ENCODE measurements at regions not wholly inside any gene's neighbourhood (a gene's known extent, or its start where the extent isn't known, plus 50 kb on each side); places are given as distances from the start of the nearest gene placed in this dataset.

GRCh38 chr1:55278378-55278777 is 63.2 kb upstream of the USP24 start:
- H3K27me3 ChIP-seq (ENCODE audit: insufficient read depth, low read length), result no peaks in the 10 kb centered on the region
- no peak overlapping the region for H3K27ac ChIP-seq (ENCODE audit: insufficient read length, low read depth, low read length)
- H2BK15ac ChIP-seq (ENCODE audit: low read depth, low read length), result no peak overlapping the region
- no peaks in the 10 kb centered on the region for H3K79me1 ChIP-seq (ENCODE audit: insufficient read depth, low read depth, low read length, poor library complexity, severe bottlenecking)
- no peak overlapping the region for H2BK120ac ChIP-seq (ENCODE audit: low read depth, low read length, poor library complexity, severe bottlenecking)
- H3K9me3 ChIP-seq (ENCODE audit: control insufficient read depth, low read depth, low read length), result no peaks in the 10 kb centered on the region
- H4K91ac ChIP-seq (ENCODE audit: insufficient read length, low read depth, low read length), result no peak overlapping the region
- peaks cover 6% of the 10 kb centered on the region; the same call in 1 of the 2 replicates for H3K27me3 Mint-ChIP-seq (ENCODE audit: low read depth)
- no peak overlapping the region for H3K18ac ChIP-seq (ENCODE audit: insufficient read length, low read depth, low read length)
- H4K8ac ChIP-seq (replicated peaks; ENCODE audit: insufficient read length, low read depth, low read length), result no peak overlapping the region
- no peaks in the 10 kb centered on the region for H3K79me2 ChIP-seq (ENCODE audit: insufficient read depth, low read length)
- no peaks in the 10 kb centered on the region for H3K9me3 Mint-ChIP-seq
- H2BK5ac ChIP-seq (ENCODE audit: insufficient read length, low read length), result no peak overlapping the region
- H3K36me3 Mint-ChIP-seq (ENCODE audit: insufficient read depth in 1 of 3, low read depth in 3 of 3), result no peaks in the 10 kb centered on the region
- no peak overlapping the region for H3K23ac ChIP-seq (ENCODE audit: insufficient read length, low read depth, low read length)
- no peak overlapping the region for H2AFZ ChIP-seq (ENCODE audit: low read length)
- no peak overlapping the region for H3K4me3 Mint-ChIP-seq
- H4K5ac ChIP-seq (ENCODE audit: insufficient read length, low read depth, low read length), result no peak overlapping the region
- no peaks in the 10 kb centered on the region for H3K4me1 ChIP-seq (ENCODE audit: insufficient read depth, low read length)
- no peak overlapping the region; a peak in 1 of 7 replicates for H3K27ac Mint-ChIP-seq
- H2BK12ac ChIP-seq (ENCODE audit: insufficient read length, low read depth, low read length), result no peak overlapping the region
- no CpG with 5 or more reads among the region's 2 CpGs for WGBS (ENCODE audit: extremely low coverage, insufficient read length, low lambda C conversion rate)
- H3K4ac ChIP-seq (ENCODE audit: low read depth, low read length), result no peak overlapping the region
- H3T11ph ChIP-seq (ENCODE audit: low read length), result no peak overlapping the region
- no peak overlapping the region for H3K56ac ChIP-seq (ENCODE audit: insufficient read length, low read depth, low read length)
- DNase-seq, result no peak
- H3K4me2 ChIP-seq (ENCODE audit: insufficient read depth, insufficient read length, low read length), result no peak overlapping the region
- no peak overlapping the region for H2BK20ac ChIP-seq (ENCODE audit: low read depth, low read length, poor library complexity, severe bottlenecking)
- no peak overlapping the region for H3K14ac ChIP-seq (ENCODE audit: insufficient read depth, low read length)
- no peak for TF ChIP-seq CTCF (conservative IDR thresholded peaks at IDR 0.05)
- no peak overlapping the region for H3K9ac ChIP-seq (ENCODE audit: extremely low read depth, insufficient read length, low read length)
- H4K20me1 ChIP-seq (ENCODE audit: control insufficient read depth, insufficient read depth, insufficient read length), result no peaks in the 10 kb centered on the region
- no peaks in the 10 kb centered on the region for H3K23me2 ChIP-seq (ENCODE audit: insufficient read length, low read depth, low read length, poor library complexity, severe bottlenecking)
- H2AK5ac ChIP-seq (ENCODE audit: insufficient read length, low read length), result no peak overlapping the region
- H3K4me1 Mint-ChIP-seq, result peaks cover 17% of the 10 kb centered on the region in 2 experiments

Data from H9 (cell line).